Stimulated activated CD4-positive, alpha-beta T cell treated with anti-CD3 and anti-CD28 coated beads, Interleukin-15, amount 100 ng/mL, for 1 hour (primary cell): ENCODE measurements at regions not wholly inside any gene's neighbourhood (a gene's known extent, or its start where the extent isn't known, plus 50 kb on each side); places are given as distances from the start of the nearest gene placed in this dataset.
"Not testable (repeated sequence)": the region's sequence is repeated elsewhere in the genome, so short reads cannot be mapped to it uniquely, and the experiment has no call there.

Experiments used
- DNase-seq, 2 donors: peaks; one replicate each; pipeline ENCODE4 v3.0.0-alpha.2; 2020; ENCODE audit warnings: low read depth in 1 of 2, low spot score in 1 of 2

GRCh38 chr10:9163699-9164098 lies 1109.2 kb downstream of the GATA3 start:
- no peak for DNase-seq

DNA sequence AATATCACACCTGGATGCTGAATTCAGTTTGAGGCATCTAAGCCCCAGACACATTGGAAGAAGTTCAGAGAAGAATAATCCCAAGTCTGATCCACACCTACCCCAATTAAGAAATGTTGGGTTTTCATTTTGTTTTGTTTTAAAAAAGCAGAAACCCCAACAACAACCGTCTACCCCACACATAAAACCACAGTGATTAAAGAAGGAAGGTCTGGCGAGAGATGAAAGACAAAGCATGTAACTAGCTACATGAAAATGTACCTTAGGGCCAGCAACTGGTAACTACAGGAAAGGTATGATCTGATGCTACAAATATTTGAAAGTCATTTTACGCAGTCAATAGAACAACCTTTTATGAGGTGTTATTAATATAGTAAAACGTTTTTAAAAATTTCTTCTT lies 1112.3 kb downstream of the GATA3 start:
- no peak for DNase-seq

GRCh38 chr10:9172276-9172675 lies 1117.8 kb downstream of the GATA3 start:
- no peak for DNase-seq

- no peak for DNase-seq
These were observed 1120.7 kb downstream of the GATA3 start for GRCh38 chr10:9175200-9175599.

- DNase-seq = not testable (repeated sequence)
These were observed 1128.9 kb downstream of the GATA3 start for GRCh38 chr10:9183197-9183880.

GRCh38 chr10:9188022-9188810 lies 1133.7 kb downstream of the GATA3 start:
- DNase-seq = no peak

- DNase-seq = no peak
These were observed 1135.0 kb downstream of the GATA3 start for GRCh38 chr10:9189448-9189847.

GRCh38 chr10:9193120-9193519 lies 1138.6 kb downstream of the GATA3 start:
- no peak for DNase-seq

DNA sequence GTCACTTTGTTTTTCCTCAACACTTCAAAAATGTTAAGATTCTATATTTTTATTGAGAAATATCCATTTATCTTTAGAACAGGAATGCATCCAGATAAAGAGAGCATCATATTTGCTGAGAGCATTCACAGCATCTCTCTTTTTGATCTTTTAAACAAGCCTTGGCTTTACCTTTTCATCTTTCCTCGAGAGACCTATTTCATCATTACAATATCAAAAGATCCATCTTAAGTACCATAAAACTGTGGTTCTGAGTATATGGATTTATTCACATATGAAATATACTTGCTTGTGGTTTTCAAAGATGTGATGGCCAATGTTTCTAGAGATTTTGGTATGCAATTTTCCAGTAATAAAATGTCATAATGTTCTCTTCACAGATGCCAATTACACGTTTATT lies 1140.9 kb downstream of the GATA3 start:
- DNase-seq = no peak

GRCh38 chr10:9198611-9199010 lies 1144.1 kb downstream of the GATA3 start:
- no peak for DNase-seq

GRCh38 chr10:9205558-9205957 lies 1151.1 kb downstream of the GATA3 start:
- no peak for DNase-seq

- peak; percentile 46 to 65 for DNase-seq
These were observed 1154.8 kb downstream of the GATA3 start for GRCh38 chr10:9209105-9209798.

DNA sequence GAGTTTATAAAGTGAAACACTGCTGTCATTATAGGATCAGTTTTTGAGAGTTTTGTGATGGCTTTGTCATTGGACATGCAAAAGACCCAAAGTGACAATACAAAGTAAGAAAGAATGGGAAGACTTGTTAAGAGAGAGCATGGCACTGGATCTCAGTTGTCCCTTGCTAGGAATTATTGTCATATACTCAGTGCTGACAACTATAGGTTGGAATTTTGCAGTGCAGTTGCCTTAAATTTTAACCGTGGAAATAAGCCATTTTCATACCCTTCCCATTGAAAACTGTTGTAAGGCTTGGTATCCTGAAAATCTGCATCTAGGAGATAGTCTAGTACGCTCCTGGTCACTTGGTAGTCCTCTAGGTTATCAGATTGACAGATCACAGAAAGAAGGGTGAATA lies 1156.7 kb downstream of the GATA3 start:
- DNase-seq = no peak

DNA sequence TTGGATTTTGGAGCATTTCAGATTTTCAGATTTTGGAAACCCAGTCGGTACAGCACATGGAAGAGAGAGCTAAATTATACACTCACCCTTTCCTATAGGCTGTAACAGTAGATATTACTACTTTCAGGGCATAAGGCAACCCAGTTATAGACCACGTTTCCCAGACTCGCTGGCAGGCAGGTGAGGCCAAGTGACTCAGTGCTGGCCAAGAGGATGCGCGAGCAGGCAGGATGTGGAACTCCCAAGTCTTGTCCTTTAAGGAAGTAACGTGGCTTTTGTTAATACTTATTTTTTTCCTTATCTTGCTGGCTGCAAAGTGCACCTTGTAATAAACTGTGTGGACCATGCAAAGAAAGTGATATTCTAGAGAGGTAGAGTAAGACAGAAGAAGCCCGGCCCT lies 1160.1 kb downstream of the GATA3 start:
- no peak for DNase-seq

GRCh38 chr10:9215121-9215520 lies 1160.6 kb downstream of the GATA3 start:
- no peak for DNase-seq

GRCh38 chr10:9219860-9220259 lies 1165.4 kb downstream of the GATA3 start:
- DNase-seq = no peak

DNA sequence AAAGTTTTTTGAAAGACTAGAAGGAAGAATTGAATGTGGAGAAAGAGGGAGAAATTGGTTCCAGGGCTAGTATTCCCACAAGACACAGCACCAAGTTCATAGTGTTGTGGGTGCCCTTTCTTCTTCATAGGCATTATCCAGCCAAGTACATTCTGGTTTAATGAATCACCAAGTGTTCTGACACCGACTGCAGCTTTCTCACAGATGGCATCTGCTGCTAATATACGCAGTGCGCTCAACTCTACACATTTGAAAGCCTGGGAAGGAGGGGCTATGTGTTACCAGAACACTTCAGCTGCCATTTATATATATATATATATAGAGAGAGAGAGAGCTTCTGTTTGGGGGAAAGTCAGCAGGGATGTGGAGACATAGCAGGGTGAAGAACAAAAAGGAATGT lies 1168.4 kb downstream of the GATA3 start:
- DNase-seq = no peak

DNA sequence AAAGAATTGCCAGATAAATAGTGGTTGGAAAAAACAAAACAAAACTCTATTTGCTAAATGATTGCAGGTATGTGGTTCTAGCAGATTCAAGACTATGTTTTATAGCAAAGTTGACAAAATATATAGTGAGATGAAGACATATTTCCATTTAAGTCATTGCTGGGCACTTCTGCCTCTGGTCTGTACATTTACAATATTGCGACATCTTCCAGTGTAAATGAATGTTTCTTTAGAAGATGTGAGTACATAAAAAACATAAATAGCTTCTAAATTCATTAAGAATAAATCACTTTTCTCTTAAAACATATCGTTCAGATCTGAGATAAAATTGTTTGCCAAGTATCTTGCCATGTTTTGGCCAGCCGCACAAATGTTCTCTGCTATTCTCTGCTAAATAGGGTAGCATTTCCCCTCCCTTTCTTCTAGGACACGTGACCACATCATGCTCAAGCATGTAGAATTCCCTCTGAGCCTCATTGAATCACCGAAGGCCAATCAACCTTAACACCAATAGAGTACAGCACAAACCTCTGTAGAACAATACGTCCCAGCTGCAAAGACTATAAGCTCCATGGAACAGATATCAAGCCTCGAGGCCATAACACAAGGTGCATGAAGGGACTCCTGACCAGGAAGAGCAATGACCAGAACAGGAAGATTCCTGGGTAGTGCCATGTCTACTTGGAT lies 1173.3 kb downstream of the GATA3 start:
- no peak for DNase-seq

- no peak for DNase-seq
These were observed 1174.3 kb downstream of the GATA3 start for GRCh38 chr10:9228771-9229170.

GRCh38 chr10:9229702-9230244 lies 1175.3 kb downstream of the GATA3 start:
- DNase-seq = no peak

DNA sequence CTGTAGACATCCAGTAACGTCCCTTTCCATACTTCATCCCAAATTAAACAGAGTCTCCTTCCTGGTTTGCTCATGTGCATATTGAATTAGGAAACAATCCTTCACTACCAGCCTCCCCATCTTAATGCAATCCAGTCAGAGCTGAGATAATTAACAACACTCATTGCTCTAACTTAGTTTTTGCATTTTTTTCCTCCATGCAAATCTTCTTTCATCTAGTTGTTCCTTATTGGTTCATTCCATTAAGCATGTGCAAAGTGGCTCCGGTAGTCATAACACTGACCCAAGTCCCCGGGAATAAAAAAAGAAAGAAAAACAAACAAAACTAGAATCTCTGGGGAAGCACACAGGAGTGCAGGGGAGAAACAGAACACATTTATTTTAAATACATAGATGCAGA lies 1176.1 kb downstream of the GATA3 start:
- no peak for DNase-seq
